ENCODE measurements at regions not wholly inside any gene's neighbourhood (a gene's known extent, or its start where the extent isn't known, plus 50 kb on each side); places are given as distances from the start of the nearest gene placed in this dataset.

DNA sequence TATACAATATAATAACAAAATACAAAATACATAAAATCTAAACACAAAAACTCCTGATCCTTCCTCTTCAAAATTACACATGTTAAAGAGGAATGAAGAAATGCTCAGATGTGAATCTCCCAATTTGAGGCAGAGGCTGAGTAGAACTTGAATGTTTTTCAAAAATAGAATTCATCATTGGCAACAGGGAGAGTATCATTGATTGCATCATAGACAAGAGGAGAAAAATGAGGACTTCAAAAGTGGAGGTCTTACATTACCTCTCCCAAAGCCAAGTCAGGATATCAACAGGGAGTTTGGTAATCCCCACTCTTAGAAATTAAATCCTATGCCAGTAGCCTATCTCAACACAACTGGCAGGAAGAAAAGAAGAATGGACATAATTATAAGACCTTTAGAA lies 2023.9 kb upstream of the CELF4 start:
- no peaks in the 10 kb centered on the region for H3K9me2 ChIP-seq (ENCODE audit: low read depth, low read length)
- no peaks in the 10 kb centered on the region for H3K4me1 ChIP-seq (ENCODE audit: insufficient read depth, low read length, severe bottlenecking)
- no peaks in the 10 kb centered on the region for H3K36me3 ChIP-seq (ENCODE audit: insufficient read depth, low read length)
- H3K27ac ChIP-seq (ENCODE audit: low read depth, low read length, poor library complexity, severe bottlenecking), result no peak overlapping the region
- H4K20me1 ChIP-seq (ENCODE audit: insufficient read depth, low read length), result no peaks in the 10 kb centered on the region
- no peak for TF ChIP-seq EZH2 (IDR thresholded peaks at IDR 0.05; ENCODE audit: borderline replicate concordance, low read length)
- TF ChIP-seq, protein P1, sequence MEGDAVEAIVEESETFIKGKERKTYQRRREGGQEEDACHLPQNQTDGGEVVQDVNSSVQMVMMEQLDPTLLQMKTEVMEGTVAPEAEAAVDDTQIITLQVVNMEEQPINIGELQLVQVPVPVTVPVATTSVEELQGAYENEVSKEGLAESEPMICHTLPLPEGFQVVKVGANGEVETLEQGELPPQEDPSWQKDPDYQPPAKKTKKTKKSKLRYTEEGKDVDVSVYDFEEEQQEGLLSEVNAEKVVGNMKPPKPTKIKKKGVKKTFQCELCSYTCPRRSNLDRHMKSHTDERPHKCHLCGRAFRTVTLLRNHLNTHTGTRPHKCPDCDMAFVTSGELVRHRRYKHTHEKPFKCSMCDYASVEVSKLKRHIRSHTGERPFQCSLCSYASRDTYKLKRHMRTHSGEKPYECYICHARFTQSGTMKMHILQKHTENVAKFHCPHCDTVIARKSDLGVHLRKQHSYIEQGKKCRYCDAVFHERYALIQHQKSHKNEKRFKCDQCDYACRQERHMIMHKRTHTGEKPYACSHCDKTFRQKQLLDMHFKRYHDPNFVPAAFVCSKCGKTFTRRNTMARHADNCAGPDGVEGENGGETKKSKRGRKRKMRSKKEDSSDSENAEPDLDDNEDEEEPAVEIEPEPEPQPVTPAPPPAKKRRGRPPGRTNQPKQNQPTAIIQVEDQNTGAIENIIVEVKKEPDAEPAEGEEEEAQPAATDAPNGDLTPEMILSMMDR (IDR thresholded peaks at IDR 0.05; ENCODE audit: low read length), result no peak
- no peaks in the 10 kb centered on the region for H3K79me2 ChIP-seq (ENCODE audit: insufficient read depth, low read length)
- H3K9me3 ChIP-seq (ENCODE audit: low read length), result no peaks in the 10 kb centered on the region
- H3F3A ChIP-seq (ENCODE audit: insufficient read depth, low read length), result no peaks in the 10 kb centered on the region
- no peaks in the 10 kb centered on the region for H3K27me3 ChIP-seq (ENCODE audit: insufficient read depth, low read length)
- no peak overlapping the region for H3K9ac ChIP-seq (ENCODE audit: low read length)
- H2AFZ ChIP-seq (ENCODE audit: low read length), result no peak overlapping the region
- H3K4me2 ChIP-seq (ENCODE audit: low read length), result no peak overlapping the region
- no peak overlapping the region for H3K4me3 ChIP-seq (ENCODE audit: low read depth, low read length, poor library complexity, severe bottlenecking)

DNA sequence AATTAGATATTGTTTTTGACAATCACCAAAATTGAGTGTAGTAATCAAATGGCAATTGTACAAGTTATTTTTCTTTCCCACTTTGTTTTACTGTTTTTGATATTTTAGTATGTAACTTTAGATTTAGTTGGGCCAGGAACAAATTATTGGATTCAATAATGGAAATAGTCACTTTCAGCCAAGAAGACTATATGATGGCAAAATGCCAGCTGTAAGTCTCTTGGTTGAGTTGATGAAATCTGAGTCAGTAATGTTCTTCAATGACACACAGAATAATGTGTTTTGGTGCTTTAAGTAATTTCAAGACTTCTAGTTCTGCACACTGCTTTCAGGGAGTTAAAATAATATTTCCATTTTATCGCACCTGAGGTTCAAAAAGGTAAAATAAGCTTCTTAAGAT lies 2022.0 kb upstream of the CELF4 start:
- no peaks in the 10 kb centered on the region for H3K9me2 ChIP-seq (ENCODE audit: low read depth, low read length)
- no peaks in the 10 kb centered on the region for H3K4me1 ChIP-seq (ENCODE audit: insufficient read depth, low read length, severe bottlenecking)
- H3K4me2 ChIP-seq (ENCODE audit: low read length), result no peak overlapping the region
- H3K27me3 ChIP-seq (ENCODE audit: insufficient read depth, low read length), result no peaks in the 10 kb centered on the region
- TF ChIP-seq EZH2 (IDR thresholded peaks at IDR 0.05; ENCODE audit: borderline replicate concordance, low read length), result no peak
- TF ChIP-seq, protein P1 (IDR thresholded peaks at IDR 0.05; ENCODE audit: low read length), result no peak
- no peak overlapping the region for H3K4me3 ChIP-seq (ENCODE audit: low read depth, low read length, poor library complexity, severe bottlenecking)
- H4K20me1 ChIP-seq (ENCODE audit: insufficient read depth, low read length), result no peaks in the 10 kb centered on the region
- no peaks in the 10 kb centered on the region for H3F3A ChIP-seq (ENCODE audit: insufficient read depth, low read length)
- H3K79me2 ChIP-seq (ENCODE audit: insufficient read depth, low read length), result no peaks in the 10 kb centered on the region
- H3K9me3 ChIP-seq (ENCODE audit: low read length), result no peaks in the 10 kb centered on the region
- no peak overlapping the region for H3K27ac ChIP-seq (ENCODE audit: low read depth, low read length, poor library complexity, severe bottlenecking)
- H3K36me3 ChIP-seq (ENCODE audit: insufficient read depth, low read length), result no peaks in the 10 kb centered on the region
- no peak overlapping the region for H2AFZ ChIP-seq (ENCODE audit: low read length)
- no peak overlapping the region for H3K9ac ChIP-seq (ENCODE audit: low read length)

DNA sequence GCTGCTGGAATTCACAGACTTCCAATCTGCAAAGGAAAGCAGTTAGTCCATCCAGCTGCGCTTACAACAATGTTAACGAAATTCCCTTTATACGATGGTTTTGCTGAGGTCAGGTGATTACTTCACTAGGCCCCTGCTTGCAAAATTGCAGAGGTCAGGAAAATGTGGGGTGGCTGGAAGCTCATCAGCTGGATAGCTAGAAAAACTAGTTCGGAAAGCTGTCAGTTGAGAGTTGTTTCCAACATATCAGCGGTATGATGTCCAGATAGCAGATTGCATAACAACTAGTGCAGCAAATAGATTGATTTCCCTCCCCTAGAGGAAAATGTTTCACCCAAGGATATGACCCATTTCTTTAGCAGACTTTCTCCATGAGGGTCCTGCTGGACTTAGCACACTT lies 2021.1 kb upstream of the CELF4 start:
- Histone ChIP-seq H3K79me2 (ENCODE audit: insufficient read depth, low read length) (no peaks in the 10 kb centered on the region), H3K27ac (ENCODE audit: low read depth, low read length, poor library complexity, severe bottlenecking) (no peak overlapping the region), H3K9me3 (ENCODE audit: low read length) (no peaks in the 10 kb centered on the region), H3K4me1 (ENCODE audit: insufficient read depth, low read length, severe bottlenecking) (no peaks in the 10 kb centered on the region), H3F3A (ENCODE audit: insufficient read depth, low read length) (no peaks in the 10 kb centered on the region), H3K9ac (ENCODE audit: low read length) (no peak overlapping the region), H4K20me1 (ENCODE audit: insufficient read depth, low read length) (no peaks in the 10 kb centered on the region), H3K9me2 (ENCODE audit: low read depth, low read length) (no peaks in the 10 kb centered on the region), H2AFZ (ENCODE audit: low read length) (no peak overlapping the region), H3K27me3 (ENCODE audit: insufficient read depth, low read length) (no peaks in the 10 kb centered on the region), H3K4me2 (ENCODE audit: low read length) (no peak overlapping the region), H3K36me3 (ENCODE audit: insufficient read depth, low read length) (no peaks in the 10 kb centered on the region), H3K4me3 (ENCODE audit: low read depth, low read length, poor library complexity, severe bottlenecking) (no peak overlapping the region)
- TF ChIP-seq, protein P1 (IDR thresholded peaks at IDR 0.05; ENCODE audit: low read length), result no peak
- no peak for TF ChIP-seq EZH2 (IDR thresholded peaks at IDR 0.05; ENCODE audit: borderline replicate concordance, low read length)
